ENCODE measurements at regions not wholly inside any gene's neighbourhood (a gene's known extent, or its start where the extent isn't known, plus 50 kb on each side); places are given as distances from the start of the nearest gene placed in this dataset.

DNA sequence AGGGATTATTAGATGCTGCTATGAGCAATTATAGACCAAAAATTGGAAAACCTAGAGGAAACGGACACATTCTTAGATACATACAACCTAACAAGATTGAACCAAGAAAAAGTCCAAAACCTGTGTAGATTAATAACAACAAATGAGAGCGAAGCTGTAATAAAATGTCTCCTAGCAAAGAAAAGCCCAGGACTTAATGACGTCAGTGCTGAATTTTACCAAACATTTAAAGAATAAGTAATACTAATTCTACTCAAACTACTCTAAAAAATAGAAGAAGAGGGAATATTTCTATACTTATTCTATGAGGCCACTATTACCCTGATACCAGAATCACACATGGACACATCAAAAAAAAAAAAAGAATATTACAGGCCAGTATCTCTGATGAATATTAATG, 309.5 kb upstream of the ANO5 start:
- TF ChIP-seq POLR2A (IDR thresholded peaks at IDR 0.05; ENCODE audit: low read depth, low read length) (no peak), PAX5 (IDR thresholded peaks at IDR 0.05; ENCODE audit: insufficient read depth, low read length, severe bottlenecking) (no peak)
